ENCODE measurements at regions not wholly inside any gene's neighbourhood (a gene's known extent, or its start where the extent isn't known, plus 50 kb on each side); places are given as distances from the start of the nearest gene placed in this dataset.
A peak's percentile ranks its signal among the peaks of the same experiment; 100 is the strongest.

- Histone ChIP-seq H3K4ac (ENCODE audit: low read depth, low read length) (no peak overlapping the region), H2BK5ac (ENCODE audit: insufficient read length, low read length) (no peak overlapping the region), H4K8ac (replicated peaks; ENCODE audit: insufficient read length, low read depth, low read length) (no peak overlapping the region), H3K79me1 (ENCODE audit: insufficient read depth, low read depth, low read length, poor library complexity, severe bottlenecking) (no peaks in the 10 kb centered on the region), H4K5ac (ENCODE audit: insufficient read length, low read depth, low read length) (no peak overlapping the region), H3K4me2 (ENCODE audit: insufficient read depth, insufficient read length, low read length) (no peak overlapping the region), H2BK20ac (ENCODE audit: low read depth, low read length, poor library complexity, severe bottlenecking) (no peak overlapping the region), H2AFZ (ENCODE audit: low read length) (no peak overlapping the region), H2BK12ac (ENCODE audit: insufficient read length, low read depth, low read length) (no peak overlapping the region), H3K4me1 (ENCODE audit: insufficient read depth, low read length) (no peaks in the 10 kb centered on the region), H3K27ac (ENCODE audit: insufficient read length, low read depth, low read length) (no peak overlapping the region), H2BK120ac (ENCODE audit: low read depth, low read length, poor library complexity, severe bottlenecking) (no peak overlapping the region), H3K27me3 (ENCODE audit: insufficient read depth, low read length) (no peaks in the 10 kb centered on the region), H3K9ac (ENCODE audit: extremely low read depth, insufficient read length, low read length) (no peak overlapping the region), H3K23ac (ENCODE audit: insufficient read length, low read depth, low read length) (no peak overlapping the region), H3K56ac (ENCODE audit: insufficient read length, low read depth, low read length) (no peak overlapping the region), H4K20me1 (ENCODE audit: control insufficient read depth, insufficient read depth, insufficient read length) (no peaks in the 10 kb centered on the region), H3K79me2 (ENCODE audit: insufficient read depth, low read length) (no peaks in the 10 kb centered on the region), H3K14ac (ENCODE audit: insufficient read depth, low read length) (peak overlapping the region; percentile 25; the same call in 1 of the 2 replicates), H3K18ac (ENCODE audit: insufficient read length, low read depth, low read length) (no peak overlapping the region), H4K91ac (ENCODE audit: insufficient read length, low read depth, low read length) (no peak overlapping the region), H2BK15ac (ENCODE audit: low read depth, low read length) (no peak overlapping the region), H3K9me3 (ENCODE audit: control insufficient read depth, low read depth, low read length) (no peaks in the 10 kb centered on the region), H2AK5ac (ENCODE audit: insufficient read length, low read length) (no peak overlapping the region), H3T11ph (ENCODE audit: low read length) (no peak overlapping the region), H3K23me2 (ENCODE audit: insufficient read length, low read depth, low read length, poor library complexity, severe bottlenecking) (no peaks in the 10 kb centered on the region)
- no CpG with 5 or more reads among the region's 16 CpGs for WGBS (ENCODE audit: extremely low coverage, insufficient read length, low lambda C conversion rate)
- Mint-ChIP-seq H3K9me3 (no peaks in the 10 kb centered on the region), H3K27ac (no peak overlapping the region), H3K27me3 (ENCODE audit: low read depth) (peaks cover 18% of the 10 kb centered on the region), H3K4me3 (no peak overlapping the region), H3K4me1 (peaks cover 10 to 22% of the 10 kb centered on the region in 2 experiments), H3K36me3 (ENCODE audit: insufficient read depth in 1 of 3, low read depth in 3 of 3) (no peaks in the 10 kb centered on the region)
- no peak for DNase-seq
- TF ChIP-seq CTCF (conservative IDR thresholded peaks at IDR 0.05): no peak
These were observed 163.4 kb upstream of the NECTIN1 start for GRCh38 chr11:119892311-119892808.
